ENCODE measurements at regions not wholly inside any gene's neighbourhood (a gene's known extent, or its start where the extent isn't known, plus 50 kb on each side); places are given as distances from the start of the nearest gene placed in this dataset.

DNA sequence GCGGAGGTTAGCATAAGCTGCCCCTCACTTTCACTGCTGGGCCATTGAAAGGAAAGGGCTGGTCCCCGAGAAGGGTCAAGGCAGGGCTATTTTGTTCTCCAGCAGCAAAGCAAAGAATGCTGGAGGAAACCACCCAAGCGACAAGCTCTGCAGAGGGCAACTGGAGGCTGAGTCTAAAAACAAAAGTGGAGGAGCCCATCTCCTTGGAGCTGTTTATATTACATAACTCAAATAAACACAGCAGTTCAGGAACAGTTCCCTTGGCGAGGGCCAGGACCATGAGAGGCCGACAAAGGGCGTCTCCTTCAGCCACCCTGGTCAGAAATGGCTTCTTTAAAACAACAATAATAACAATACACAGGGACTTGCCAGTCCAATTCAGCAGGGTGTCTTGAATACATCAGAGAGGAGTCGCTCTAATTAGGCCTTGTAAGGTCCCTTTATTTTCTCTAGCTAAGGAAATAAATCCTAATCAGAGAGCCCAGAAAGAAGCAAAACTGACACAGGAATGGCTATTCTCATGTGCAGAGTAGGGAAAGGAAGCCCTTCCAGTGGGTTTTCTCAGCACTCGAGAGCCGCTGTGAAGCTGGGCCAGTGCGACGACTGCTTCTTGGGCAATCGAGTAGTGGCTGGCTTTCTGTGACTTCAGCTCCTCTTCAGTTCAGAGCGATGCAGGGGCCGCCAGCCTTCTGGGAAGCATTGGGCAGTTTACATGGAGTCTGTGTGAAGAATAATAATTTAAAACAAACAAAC, 57.0 kb upstream of the TARBP1 start:
- H3K36me3 ChIP-seq (ENCODE audit: control insufficient read depth in 4 of 4, insufficient read depth in 3 of 4, low read depth in 1 of 4, low read length in 3 of 4) = no peaks in the 10 kb centered on the region
- no peaks in the 10 kb centered on the region for H3K9me3 ChIP-seq (ENCODE audit: control insufficient read depth in 4 of 4, low read length in 3 of 4)
- no peaks in the 10 kb centered on the region for H3K27me3 ChIP-seq (ENCODE audit: control insufficient read depth in 4 of 4, insufficient read depth in 4 of 4, low read length in 3 of 4)
- H3K9ac ChIP-seq (ENCODE audit: low read depth in 1 of 2, low read length in 2 of 2) = peak overlapping the region; percentile 4 to 86
- no peak overlapping the region for H3K4me3 ChIP-seq (ENCODE audit: low read depth in 1 of 3, low read length in 3 of 3)
- TF ChIP-seq TAF1 (conservative IDR thresholded peaks at IDR 0.05) (peak; percentile 21), FOXA2 (IDR thresholded peaks at IDR 0.05) (no peak), RXRA (IDR thresholded peaks at IDR 0.05) (peak; percentile 61 to 76), EGR1 (IDR thresholded peaks at IDR 0.05; ENCODE audit: low read depth in 2 of 2) (no peak), YY1 (IDR thresholded peaks at IDR 0.05) (peak; percentile 15), HNF4A (conservative IDR thresholded peaks at IDR 0.05) (no peak), NR2F2 (IDR thresholded peaks at IDR 0.05) (peak; percentile 89), RAD21 (IDR thresholded peaks at IDR 0.05) (no peak), MAX (IDR thresholded peaks at IDR 0.05) (no peak), SP1 (IDR thresholded peaks at IDR 0.05) (peak; percentile 74)
- TF ChIP-seq, protein P1, sequence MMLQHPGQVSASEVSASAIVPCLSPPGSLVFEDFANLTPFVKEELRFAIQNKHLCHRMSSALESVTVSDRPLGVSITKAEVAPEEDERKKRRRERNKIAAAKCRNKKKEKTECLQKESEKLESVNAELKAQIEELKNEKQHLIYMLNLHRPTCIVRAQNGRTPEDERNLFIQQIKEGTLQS (IDR thresholded peaks at IDR 0.05) = no peak
- no peak for DNase-seq (ENCODE audit: low spot score)
- peaks cover 19 to 84% (median 60%) of the 10 kb centered on the region in 4 donors for H3K4me1 ChIP-seq (ENCODE audit: control insufficient read depth in 4 of 4, insufficient read depth in 4 of 4, low read length in 3 of 4)
- peak overlapping the region; percentile 92 to 93 for H3K27ac ChIP-seq (ENCODE audit: low read depth in 1 of 2, low read length in 2 of 2)
- 59% methylated on average over 14 of the region's 14 CpGs for WGBS

DNA sequence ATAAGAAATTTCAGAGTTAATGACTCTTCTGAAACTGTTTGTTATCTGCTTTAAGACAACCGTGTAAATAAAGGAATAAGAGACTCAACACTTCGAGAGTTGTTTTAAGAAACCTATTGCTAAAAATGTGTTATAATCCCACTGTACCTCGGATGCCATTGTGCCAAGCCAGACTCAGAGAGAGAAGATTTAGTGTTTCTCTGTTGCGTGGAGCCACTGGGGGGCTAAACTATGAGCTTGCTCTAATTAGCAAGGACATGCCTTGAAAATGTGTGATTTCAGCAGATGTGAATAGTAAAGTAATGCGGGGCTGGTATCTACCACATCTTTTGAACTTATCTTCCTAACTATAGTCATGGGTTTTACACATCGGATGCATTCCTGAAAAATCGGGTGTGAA, 56.2 kb upstream of the TARBP1 start:
- DNase-seq (ENCODE audit: low spot score) = no peak
- Histone ChIP-seq H3K4me3 (ENCODE audit: low read depth in 1 of 3, low read length in 3 of 3) (no peak overlapping the region), H3K4me1 (ENCODE audit: control insufficient read depth in 4 of 4, insufficient read depth in 4 of 4, low read length in 3 of 4) (peaks cover 19 to 81% (median 60%) of the 10 kb centered on the region in 4 donors), H3K27ac (ENCODE audit: low read depth in 1 of 2, low read length in 2 of 2) (peak overlapping the region; percentile 92 to 93), H3K36me3 (ENCODE audit: control insufficient read depth in 4 of 4, insufficient read depth in 3 of 4, low read depth in 1 of 4, low read length in 3 of 4) (no peaks in the 10 kb centered on the region), H3K9me3 (ENCODE audit: control insufficient read depth in 4 of 4, low read length in 3 of 4) (no peaks in the 10 kb centered on the region), H3K27me3 (ENCODE audit: control insufficient read depth in 4 of 4, insufficient read depth in 4 of 4, low read length in 3 of 4) (no peaks in the 10 kb centered on the region), H3K9ac (ENCODE audit: low read depth in 1 of 2, low read length in 2 of 2) (peak overlapping the region in 1 of 2 donors; percentile 83)
- no peak for TF ChIP-seq FOXA2 (IDR thresholded peaks at IDR 0.05)
- TF ChIP-seq NR2F2 (IDR thresholded peaks at IDR 0.05) = no peak
- TF ChIP-seq MAX (IDR thresholded peaks at IDR 0.05) = no peak
- TF ChIP-seq RXRA (IDR thresholded peaks at IDR 0.05) = no peak
- TF ChIP-seq TAF1 (conservative IDR thresholded peaks at IDR 0.05) = no peak
- TF ChIP-seq, protein P2, sequence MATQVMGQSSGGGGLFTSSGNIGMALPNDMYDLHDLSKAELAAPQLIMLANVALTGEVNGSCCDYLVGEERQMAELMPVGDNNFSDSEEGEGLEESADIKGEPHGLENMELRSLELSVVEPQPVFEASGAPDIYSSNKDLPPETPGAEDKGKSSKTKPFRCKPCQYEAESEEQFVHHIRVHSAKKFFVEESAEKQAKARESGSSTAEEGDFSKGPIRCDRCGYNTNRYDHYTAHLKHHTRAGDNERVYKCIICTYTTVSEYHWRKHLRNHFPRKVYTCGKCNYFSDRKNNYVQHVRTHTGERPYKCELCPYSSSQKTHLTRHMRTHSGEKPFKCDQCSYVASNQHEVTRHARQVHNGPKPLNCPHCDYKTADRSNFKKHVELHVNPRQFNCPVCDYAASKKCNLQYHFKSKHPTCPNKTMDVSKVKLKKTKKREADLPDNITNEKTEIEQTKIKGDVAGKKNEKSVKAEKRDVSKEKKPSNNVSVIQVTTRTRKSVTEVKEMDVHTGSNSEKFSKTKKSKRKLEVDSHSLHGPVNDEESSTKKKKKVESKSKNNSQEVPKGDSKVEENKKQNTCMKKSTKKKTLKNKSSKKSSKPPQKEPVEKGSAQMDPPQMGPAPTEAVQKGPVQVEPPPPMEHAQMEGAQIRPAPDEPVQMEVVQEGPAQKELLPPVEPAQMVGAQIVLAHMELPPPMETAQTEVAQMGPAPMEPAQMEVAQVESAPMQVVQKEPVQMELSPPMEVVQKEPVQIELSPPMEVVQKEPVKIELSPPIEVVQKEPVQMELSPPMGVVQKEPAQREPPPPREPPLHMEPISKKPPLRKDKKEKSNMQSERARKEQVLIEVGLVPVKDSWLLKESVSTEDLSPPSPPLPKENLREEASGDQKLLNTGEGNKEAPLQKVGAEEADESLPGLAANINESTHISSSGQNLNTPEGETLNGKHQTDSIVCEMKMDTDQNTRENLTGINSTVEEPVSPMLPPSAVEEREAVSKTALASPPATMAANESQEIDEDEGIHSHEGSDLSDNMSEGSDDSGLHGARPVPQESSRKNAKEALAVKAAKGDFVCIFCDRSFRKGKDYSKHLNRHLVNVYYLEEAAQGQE (IDR thresholded peaks at IDR 0.05) = no peak
- TF ChIP-seq HNF4A (conservative IDR thresholded peaks at IDR 0.05) = no peak
- no peak for TF ChIP-seq YY1 (IDR thresholded peaks at IDR 0.05)
- TF ChIP-seq HNF4G (IDR thresholded peaks at IDR 0.05) = no peak
- WGBS = 83% methylated on average over 7 of the region's 7 CpGs

Measured in liver (tissue), 7 donors.